Common myeloid progenitor, CD34-positive (primary cell): ENCODE measurements at regions not wholly inside any gene's neighbourhood (a gene's known extent, or its start where the extent isn't known, plus 50 kb on each side); places are given as distances from the start of the nearest gene placed in this dataset.

Source experiments
- CTCF ChIA-PET: fragments of 350-600 bp; sonication (Branson Sonifier 250); formaldehyde crosslinking; loops from one replicate; lab custom pipeline; 2021; ENCODE audit warnings: antibody characterized with exemption; lab: Charles Lee
- POLR2A ChIA-PET: fragments of 350-600 bp; sonication (Branson Sonifier 250); formaldehyde crosslinking; loops from one replicate; lab custom pipeline; 2021; ENCODE audit warnings: antibody characterized with exemption; lab: Charles Lee
- DNase-seq, 3 donors: peaks; one replicate each; pipeline versions ENCODE4 v3.0.0 to v3.0.0-alpha.2; 2013
- H3K27ac ChIP-seq, 2 experiments: 1 replicate in 1 of 2; 2 replicates in 1 of 2; pipeline ENCODE4 v1.7.0; 2013; ENCODE audit warnings: inconsistent platforms in 2 of 2, low read length in 2 of 2, mild to moderate bottlenecking in 2 of 2, low read depth in 1 of 2, moderate library complexity in 1 of 2; ENCODE audit not compliant: severe bottlenecking in 2 of 2, insufficient read depth in 1 of 2, poor library complexity in 1 of 2
- H3K27me3 ChIP-seq, 5 experiments: replicated peaks in 2 of 5; 1 replicate in 3 of 5; 2 replicates in 2 of 5; pipeline versions ENCODE4 v1.6.1 to v1.7.0; 2013; ENCODE audit warnings: low read length in 4 of 5, mild to moderate bottlenecking in 2 of 5, moderate library complexity in 2 of 5, inconsistent platforms in 1 of 5; ENCODE audit not compliant: insufficient read depth in 5 of 5, control insufficient read depth in 4 of 5
- H3K36me3 ChIP-seq, 4 experiments: 1 replicate in 2 of 4; 2 replicates in 2 of 4; pipeline versions ENCODE4 v1.6.1 to v1.7.0; 2013; ENCODE audit warnings: low read length in 3 of 4, control low read depth in 1 of 4, mild to moderate bottlenecking in 1 of 4; ENCODE audit not compliant: control insufficient read depth in 4 of 4, insufficient read depth in 4 of 4
- H3K4me1 ChIP-seq, 4 experiments: 1 replicate in 3 of 4; 2 replicates in 1 of 4; pipeline versions ENCODE4 v1.6.1 to v1.7.1; 2013; ENCODE audit warnings: low read length in 3 of 4, mild to moderate bottlenecking in 3 of 4, control low read depth in 1 of 4, inconsistent platforms in 1 of 4, moderate library complexity in 1 of 4; ENCODE audit not compliant: control insufficient read depth in 4 of 4, insufficient read depth in 4 of 4; ENCODE audit errors: control extremely low read depth in 1 of 4
- H3K4me3 ChIP-seq, 7 experiments: 1 replicate in 4 of 7; 2 replicates in 3 of 7; pipeline versions ENCODE4 v1.5.1 to v1.7.0; 2013; ENCODE audit warnings: mild to moderate bottlenecking in 7 of 7, low read length in 6 of 7, moderate library complexity in 6 of 7, inconsistent platforms in 2 of 7, low read depth in 2 of 7, control low read depth in 1 of 7; ENCODE audit not compliant: insufficient read depth in 4 of 7, control insufficient read depth in 1 of 7; ENCODE audit errors: extremely low read depth in 1 of 7
- H3K9me3 ChIP-seq, 5 experiments: 1 replicate in 4 of 5; 2 replicates in 1 of 5; pipeline versions ENCODE4 v1.6.1 to v1.7.1; 2013; ENCODE audit warnings: low read length in 4 of 5, mild to moderate bottlenecking in 2 of 5, inconsistent platforms in 1 of 5, low read depth in 1 of 5, moderate library complexity in 1 of 5; ENCODE audit not compliant: control insufficient read depth in 4 of 5, insufficient read depth in 2 of 5; ENCODE audit errors: control extremely low read depth in 1 of 5
- WGBS: methylation state at CpG from one replicate; pipeline ENCODE4 v1.1.5; 2013; ENCODE audit not compliant: insufficient coverage; 5-methylcytosine and 5-hydroxymethylcytosine counted together

DNA sequence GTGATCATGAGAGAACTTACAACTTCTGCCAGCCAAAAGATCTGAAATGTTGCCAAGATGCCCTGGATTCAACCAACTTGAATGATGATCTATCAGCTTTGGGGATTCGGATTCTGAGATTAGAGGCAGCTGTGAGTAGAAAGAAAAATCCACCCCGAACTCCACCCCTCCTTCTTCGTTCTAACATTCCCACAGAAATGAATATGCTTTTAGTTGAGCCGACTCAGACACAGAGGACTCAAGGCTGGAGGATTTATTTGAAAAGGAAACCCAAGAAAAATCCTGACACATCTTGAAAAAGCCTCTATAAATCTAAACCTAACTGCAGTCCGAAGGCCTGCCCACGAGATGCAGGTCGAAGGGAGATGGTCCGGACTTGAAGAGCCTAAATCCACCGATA lies 275.0 kb downstream of the GAS1 start:
- no peak overlapping the region for H3K4me3 ChIP-seq
- H3K36me3 ChIP-seq, result no peaks in the 10 kb centered on the region
- CTCF ChIA-PET, result no interaction called here
- POLR2A ChIA-PET, result no interaction called here
- H3K4me1 ChIP-seq, result no peaks in the 10 kb centered on the region
- peaks cover 0 to 2% (median 0%) of the 10 kb centered on the region in 5 experiments for H3K27me3 ChIP-seq
- 92% methylated on average over 7 of the region's 9 CpGs for WGBS
- H3K9me3 ChIP-seq, result peaks cover 0 to 14% (median 3%) of the 10 kb centered on the region in 5 experiments
- H3K27ac ChIP-seq, result no peak overlapping the region
- no peak for DNase-seq

DNA sequence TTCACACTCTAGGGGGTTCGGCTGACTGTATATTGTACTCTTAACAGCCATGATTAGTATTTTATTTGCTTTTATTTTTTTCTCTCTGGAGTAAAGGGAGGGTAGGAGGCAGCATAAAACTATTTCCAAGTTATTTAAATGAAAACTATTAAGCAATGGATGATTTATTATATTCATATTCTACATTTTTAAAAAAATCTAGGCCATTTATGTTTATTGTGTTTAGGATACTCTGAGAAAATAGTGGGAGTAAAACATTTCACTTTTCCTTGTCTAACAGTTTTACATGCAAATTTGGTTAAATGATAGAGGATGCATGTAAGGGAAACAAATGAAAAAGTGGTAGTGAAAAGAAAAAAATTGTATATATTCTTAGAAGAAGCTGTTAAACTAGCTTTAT lies 276.3 kb downstream of the GAS1 start:
- WGBS, result no CpG with 5 or more reads among the region's 1 CpG
- no peak overlapping the region for H3K27ac ChIP-seq
- H3K4me3 ChIP-seq, result no peak overlapping the region
- H3K27me3 ChIP-seq, result peaks cover 0 to 2% (median 0%) of the 10 kb centered on the region in 5 experiments
- no peak for DNase-seq
- CTCF ChIA-PET, result no interaction called here
- POLR2A ChIA-PET, result no interaction called here
- peaks cover 0 to 14% (median 3%) of the 10 kb centered on the region in 5 experiments for H3K9me3 ChIP-seq
- H3K36me3 ChIP-seq, result no peaks in the 10 kb centered on the region
- H3K4me1 ChIP-seq, result no peaks in the 10 kb centered on the region

DNA sequence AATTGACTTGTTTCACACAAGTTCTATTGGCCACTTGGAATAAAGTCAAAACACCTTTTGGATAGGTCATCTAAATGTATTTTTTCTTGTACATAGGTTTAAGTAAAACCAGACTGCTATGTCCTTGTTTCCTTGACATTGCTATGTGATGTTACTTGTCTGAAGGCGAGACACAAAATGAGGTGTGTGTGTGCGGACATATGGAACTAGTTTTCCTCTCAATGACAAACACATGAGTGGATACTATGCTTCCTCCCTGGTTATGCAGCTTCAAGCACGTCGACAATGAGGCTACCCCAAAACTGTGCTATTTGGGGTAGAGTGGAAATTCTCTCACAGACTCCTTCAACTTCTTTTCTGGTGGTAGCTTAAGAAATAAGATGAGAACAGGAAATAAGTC lies 276.8 kb downstream of the GAS1 start:
- POLR2A ChIA-PET, result no interaction called here
- H3K27me3 ChIP-seq, result peaks cover 0 to 2% (median 0%) of the 10 kb centered on the region in 5 experiments
- no peaks in the 10 kb centered on the region for H3K4me1 ChIP-seq
- no peak overlapping the region for H3K4me3 ChIP-seq
- 94% methylated on average over 2 of the region's 4 CpGs for WGBS
- H3K9me3 ChIP-seq, result peaks cover 0 to 14% (median 3%) of the 10 kb centered on the region in 5 experiments
- CTCF ChIA-PET, result no interaction called here
- no peak for DNase-seq
- no peak overlapping the region for H3K27ac ChIP-seq
- H3K36me3 ChIP-seq, result no peaks in the 10 kb centered on the region

DNA sequence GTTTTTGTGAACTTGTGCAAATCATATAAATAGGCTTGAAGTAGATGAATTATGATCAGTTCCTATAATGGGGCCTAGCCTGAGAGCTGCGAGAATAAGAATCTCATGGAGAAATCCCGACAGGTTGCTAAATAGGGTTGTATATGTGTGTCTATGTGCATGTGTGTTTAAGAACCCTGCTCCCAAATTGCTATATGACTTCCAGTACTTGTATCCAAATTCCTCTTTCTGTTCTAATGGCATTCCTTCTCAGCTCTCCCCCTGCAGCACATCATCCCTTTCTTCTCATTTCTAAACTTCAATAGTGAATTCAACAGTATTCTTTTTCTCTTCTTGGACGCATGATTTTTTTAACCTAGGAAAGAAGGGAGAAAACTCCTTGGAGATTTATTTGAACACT lies 277.2 kb downstream of the GAS1 start:
- Histone ChIP-seq H3K27ac (no peak overlapping the region), H3K9me3 (peaks cover 0 to 14% (median 3%) of the 10 kb centered on the region in 5 experiments), H3K4me1 (no peaks in the 10 kb centered on the region), H3K27me3 (peaks cover 0 to 2% (median 0%) of the 10 kb centered on the region in 5 experiments), H3K36me3 (no peaks in the 10 kb centered on the region), H3K4me3 (no peak overlapping the region)
- 100% methylated on average over 1 of the region's 3 CpGs for WGBS
- CTCF ChIA-PET, result no interaction called here
- POLR2A ChIA-PET, result no interaction called here
- no peak for DNase-seq

DNA sequence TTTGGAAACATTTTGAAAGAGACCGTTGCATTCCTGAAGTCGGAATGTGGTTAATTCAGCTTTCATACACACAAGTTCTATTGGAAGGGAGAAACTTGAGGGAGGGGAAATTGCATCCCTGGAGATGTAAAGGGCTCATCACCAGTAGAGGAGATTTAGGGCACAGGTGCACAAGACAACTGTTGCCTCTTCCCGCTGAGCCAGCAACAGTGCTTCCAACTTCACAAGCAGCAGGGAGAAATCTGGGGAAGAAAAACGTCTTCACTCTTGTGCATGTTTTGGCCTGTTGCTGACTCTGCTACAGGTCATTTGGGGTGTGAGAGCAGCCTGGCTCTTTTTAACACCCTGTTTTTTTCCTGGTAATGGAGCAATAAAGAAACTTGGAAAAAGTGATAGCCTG lies 277.9 kb downstream of the GAS1 start:
- WGBS, result 93% methylated on average over 3 of the region's 4 CpGs
- no peak for DNase-seq

DNA sequence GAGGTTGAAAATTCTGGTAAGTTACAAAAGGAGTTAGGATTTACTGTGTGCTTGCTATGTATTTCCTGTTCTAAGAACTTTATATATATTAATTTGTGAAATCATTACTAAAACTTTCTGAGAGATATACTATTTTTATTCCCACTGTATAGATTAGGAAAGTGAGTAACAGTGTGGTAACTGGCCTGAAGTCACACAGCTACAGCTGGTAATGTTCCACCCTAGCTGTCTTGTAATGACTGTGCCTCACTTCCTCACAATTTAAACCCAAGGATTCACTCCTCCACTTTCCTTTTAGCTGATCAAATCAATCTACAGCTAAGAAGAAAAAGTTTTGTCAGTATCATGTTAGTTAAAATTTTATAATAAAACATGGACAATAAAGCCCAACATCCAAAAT lies 278.8 kb downstream of the GAS1 start:
- ChIA-PET CTCF (no interaction called here), POLR2A (no interaction called here)
- H3K27ac ChIP-seq, result no peak overlapping the region
- DNase-seq, result no peak
- no peak overlapping the region for H3K4me3 ChIP-seq
- peaks cover 0 to 14% (median 3%) of the 10 kb centered on the region in 5 experiments for H3K9me3 ChIP-seq
- no peaks in the 10 kb centered on the region for H3K4me1 ChIP-seq
- H3K27me3 ChIP-seq, result no peaks in the 10 kb centered on the region
- no peaks in the 10 kb centered on the region for H3K36me3 ChIP-seq

More for the DNA sequence above, 277.9 kb downstream of the GAS1 start:
- Histone ChIP-seq H3K27ac (no peak overlapping the region), H3K27me3 (no peaks in the 10 kb centered on the region), H3K4me1 (no peaks in the 10 kb centered on the region), H3K36me3 (no peaks in the 10 kb centered on the region), H3K9me3 (peaks cover 0 to 14% (median 3%) of the 10 kb centered on the region in 5 experiments), H3K4me3 (no peak overlapping the region)
- POLR2A ChIA-PET, result no interaction called here
- CTCF ChIA-PET, result no interaction called here

DNA sequence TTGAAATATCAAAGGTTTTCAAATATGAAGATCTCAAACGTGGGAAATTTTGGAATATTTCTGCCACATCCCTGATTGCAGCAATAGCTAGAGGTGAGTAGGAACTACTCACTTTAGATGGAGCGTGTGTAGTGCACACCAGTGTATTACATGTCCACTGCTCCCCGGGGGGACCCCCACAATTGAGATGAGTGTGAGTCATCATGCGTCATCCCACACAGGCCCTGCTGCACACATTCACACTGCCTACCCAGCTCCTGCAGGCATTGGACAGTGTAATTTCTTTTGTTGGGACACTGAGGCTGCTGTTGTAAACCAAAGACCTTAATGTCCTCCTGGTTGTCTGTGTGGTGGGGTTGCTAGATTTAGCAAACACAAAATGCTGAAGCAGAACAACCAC lies 280.0 kb downstream of the GAS1 start:
- no peak overlapping the region for H3K27ac ChIP-seq
- peaks cover 0 to 14% (median 3%) of the 10 kb centered on the region in 5 experiments for H3K9me3 ChIP-seq
- H3K27me3 ChIP-seq, result no peaks in the 10 kb centered on the region
- no peak overlapping the region for H3K4me3 ChIP-seq
- H3K36me3 ChIP-seq, result no peaks in the 10 kb centered on the region
- POLR2A ChIA-PET, result no interaction called here
- 93% methylated on average over 3 of the region's 4 CpGs for WGBS
- no peak for DNase-seq
- CTCF ChIA-PET, result no interaction called here
- no peaks in the 10 kb centered on the region for H3K4me1 ChIP-seq
